ENCODE measurements at regions not wholly inside any gene's neighbourhood (a gene's known extent, or its start where the extent isn't known, plus 50 kb on each side); places are given as distances from the start of the nearest gene placed in this dataset.

DNA sequence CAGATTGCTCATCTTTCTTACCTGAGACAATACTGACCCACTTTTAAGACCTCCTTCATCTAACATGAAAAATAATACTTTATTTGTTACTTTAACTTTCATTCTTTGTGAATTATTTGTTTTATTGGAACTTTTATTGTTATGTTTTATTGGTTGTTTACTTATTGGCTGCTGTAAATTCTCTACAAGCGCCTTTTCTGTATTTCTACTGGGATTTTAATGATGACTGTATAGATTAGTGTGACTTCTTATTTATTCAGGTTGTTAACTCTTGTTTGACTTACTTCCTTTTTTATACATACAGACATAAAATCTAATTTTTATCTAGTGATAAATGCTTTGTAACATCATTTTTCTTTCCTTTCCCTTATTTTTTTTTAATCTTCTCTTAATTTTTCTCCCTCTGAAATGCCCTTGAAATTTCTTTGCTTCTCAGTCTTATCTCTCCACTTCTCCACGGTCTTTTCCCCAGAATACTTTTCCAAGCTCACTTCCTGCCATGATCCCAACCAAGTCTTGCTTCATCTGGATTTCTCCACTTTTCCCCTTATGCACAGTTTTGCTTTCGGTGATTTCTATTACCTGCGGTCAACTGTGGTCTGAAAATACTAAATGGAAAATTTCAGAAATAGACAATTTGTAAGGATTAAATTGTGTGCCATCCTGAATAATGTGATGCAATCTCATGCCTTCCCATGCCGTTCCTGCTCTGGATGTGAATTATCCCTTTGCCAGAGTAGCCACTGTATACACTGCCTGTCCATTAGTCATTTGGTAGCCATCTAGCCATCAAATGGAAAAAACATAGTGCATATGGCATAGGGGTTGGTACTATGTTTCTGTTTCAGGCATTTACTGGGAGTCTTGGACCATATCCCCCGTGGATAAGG, 265.9 kb downstream of the PRL start:
- H3K36me3 ChIP-seq (ENCODE audit: control insufficient read depth, insufficient read depth, low read length) = no peaks in the 10 kb centered on the region
- CTCF ChIA-PET = no interaction called here
- H3K27me3 ChIP-seq (ENCODE audit: control insufficient read depth, insufficient read depth, low read length) = no peaks in the 10 kb centered on the region; the same call in 1 of the 2 replicates
- DNase-seq (ENCODE audit: low read depth) = no peak
- TF ChIP-seq, protein P1, sequence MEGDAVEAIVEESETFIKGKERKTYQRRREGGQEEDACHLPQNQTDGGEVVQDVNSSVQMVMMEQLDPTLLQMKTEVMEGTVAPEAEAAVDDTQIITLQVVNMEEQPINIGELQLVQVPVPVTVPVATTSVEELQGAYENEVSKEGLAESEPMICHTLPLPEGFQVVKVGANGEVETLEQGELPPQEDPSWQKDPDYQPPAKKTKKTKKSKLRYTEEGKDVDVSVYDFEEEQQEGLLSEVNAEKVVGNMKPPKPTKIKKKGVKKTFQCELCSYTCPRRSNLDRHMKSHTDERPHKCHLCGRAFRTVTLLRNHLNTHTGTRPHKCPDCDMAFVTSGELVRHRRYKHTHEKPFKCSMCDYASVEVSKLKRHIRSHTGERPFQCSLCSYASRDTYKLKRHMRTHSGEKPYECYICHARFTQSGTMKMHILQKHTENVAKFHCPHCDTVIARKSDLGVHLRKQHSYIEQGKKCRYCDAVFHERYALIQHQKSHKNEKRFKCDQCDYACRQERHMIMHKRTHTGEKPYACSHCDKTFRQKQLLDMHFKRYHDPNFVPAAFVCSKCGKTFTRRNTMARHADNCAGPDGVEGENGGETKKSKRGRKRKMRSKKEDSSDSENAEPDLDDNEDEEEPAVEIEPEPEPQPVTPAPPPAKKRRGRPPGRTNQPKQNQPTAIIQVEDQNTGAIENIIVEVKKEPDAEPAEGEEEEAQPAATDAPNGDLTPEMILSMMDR (IDR thresholded peaks at IDR 0.05; ENCODE audit: insufficient read depth, low read depth, low read length) = no peak
- POLR2A ChIA-PET = no interaction called here
- H3K4me3 ChIP-seq (ENCODE audit: low read depth, low read length) = no peak overlapping the region

DNA sequence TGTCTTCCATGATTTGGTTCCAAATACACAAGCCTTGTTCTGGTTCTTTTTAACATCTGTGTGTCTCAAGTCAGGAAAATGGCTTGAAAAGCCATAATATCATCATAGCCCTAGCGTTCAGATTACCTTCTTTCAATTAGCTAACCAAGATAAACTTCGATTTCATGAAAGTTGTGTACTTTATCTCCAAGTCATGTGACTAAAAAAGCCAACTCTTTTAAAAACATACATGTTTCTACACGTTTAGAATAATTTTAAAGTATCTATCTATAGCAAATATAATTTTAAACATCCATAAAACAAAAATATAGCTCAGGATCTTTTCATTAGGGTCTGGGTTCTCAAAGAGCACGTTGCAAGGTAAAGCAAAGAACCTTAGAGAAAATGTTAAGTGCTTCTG, 261.1 kb downstream of the PRL start:
- Histone ChIP-seq H3K36me3 (ENCODE audit: control insufficient read depth, insufficient read depth, low read length) (no peaks in the 10 kb centered on the region), H3K27me3 (ENCODE audit: control insufficient read depth, insufficient read depth, low read length) (no peaks in the 10 kb centered on the region; the same call in 1 of the 2 replicates), H3K4me3 (ENCODE audit: low read depth, low read length) (no peak overlapping the region)
- ChIA-PET CTCF (no interaction called here), POLR2A (no interaction called here)
- no peak for DNase-seq (ENCODE audit: low read depth)
- TF ChIP-seq, protein P1 (IDR thresholded peaks at IDR 0.05; ENCODE audit: insufficient read depth, low read depth, low read length) = no peak

DNA sequence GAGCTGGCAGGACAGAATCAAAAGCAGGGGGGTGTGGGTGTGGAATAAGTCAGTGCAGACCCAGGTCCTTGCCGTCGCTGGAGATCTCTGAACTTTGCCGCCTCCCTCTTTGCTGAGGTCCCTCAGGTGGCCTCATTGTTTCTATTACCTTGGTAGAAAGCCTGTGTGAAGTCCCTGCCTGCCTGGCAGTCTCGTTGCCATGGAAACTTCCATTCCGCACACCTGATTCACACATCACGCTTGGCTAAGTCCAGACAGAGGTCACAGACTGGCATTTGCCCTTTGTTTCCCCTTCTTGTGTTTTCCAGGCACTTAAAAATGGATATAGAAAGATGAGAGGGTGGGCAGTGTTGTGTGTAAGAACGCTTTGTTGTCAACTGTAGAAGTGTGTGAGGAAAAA, 260.6 kb downstream of the PRL start:
- TF ChIP-seq, protein P1 (IDR thresholded peaks at IDR 0.05; ENCODE audit: insufficient read depth, low read depth, low read length) = no peak
- Histone ChIP-seq H3K36me3 (ENCODE audit: control insufficient read depth, insufficient read depth, low read length) (no peaks in the 10 kb centered on the region), H3K27me3 (ENCODE audit: control insufficient read depth, insufficient read depth, low read length) (no peaks in the 10 kb centered on the region; the same call in 1 of the 2 replicates), H3K4me3 (ENCODE audit: low read depth, low read length) (no peak overlapping the region)
- POLR2A ChIA-PET = no interaction called here
- DNase-seq (ENCODE audit: low read depth) = no peak
- CTCF ChIA-PET = no interaction called here

DNA sequence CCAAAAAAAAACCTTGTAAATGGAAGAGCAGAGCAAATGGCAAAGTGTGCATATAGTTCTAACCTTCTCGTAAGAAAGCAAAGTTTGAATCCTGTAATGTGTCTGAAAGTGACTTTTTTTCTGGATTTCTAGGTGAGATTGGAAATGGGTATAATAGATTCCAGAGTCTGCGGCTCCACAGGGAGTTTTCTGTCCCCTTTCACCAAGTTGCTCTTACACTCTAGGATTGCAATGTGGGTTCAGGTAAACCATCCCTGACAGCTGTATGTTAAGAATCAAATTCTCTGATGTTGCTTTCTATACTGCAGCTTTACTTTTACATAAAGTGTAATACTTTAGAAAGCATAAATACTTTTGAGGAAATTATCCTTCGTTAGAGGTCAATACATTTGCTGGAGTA, 260.1 kb downstream of the PRL start:
- ChIA-PET POLR2A (no interaction called here), CTCF (no interaction called here)
- TF ChIP-seq, protein P1 (IDR thresholded peaks at IDR 0.05; ENCODE audit: insufficient read depth, low read depth, low read length) = no peak
- Histone ChIP-seq H3K36me3 (ENCODE audit: control insufficient read depth, insufficient read depth, low read length) (no peaks in the 10 kb centered on the region), H3K4me3 (ENCODE audit: low read depth, low read length) (no peak overlapping the region), H3K27me3 (ENCODE audit: control insufficient read depth, insufficient read depth, low read length) (no peaks in the 10 kb centered on the region; the same call in 1 of the 2 replicates)
- no peak for DNase-seq (ENCODE audit: low read depth)

DNA sequence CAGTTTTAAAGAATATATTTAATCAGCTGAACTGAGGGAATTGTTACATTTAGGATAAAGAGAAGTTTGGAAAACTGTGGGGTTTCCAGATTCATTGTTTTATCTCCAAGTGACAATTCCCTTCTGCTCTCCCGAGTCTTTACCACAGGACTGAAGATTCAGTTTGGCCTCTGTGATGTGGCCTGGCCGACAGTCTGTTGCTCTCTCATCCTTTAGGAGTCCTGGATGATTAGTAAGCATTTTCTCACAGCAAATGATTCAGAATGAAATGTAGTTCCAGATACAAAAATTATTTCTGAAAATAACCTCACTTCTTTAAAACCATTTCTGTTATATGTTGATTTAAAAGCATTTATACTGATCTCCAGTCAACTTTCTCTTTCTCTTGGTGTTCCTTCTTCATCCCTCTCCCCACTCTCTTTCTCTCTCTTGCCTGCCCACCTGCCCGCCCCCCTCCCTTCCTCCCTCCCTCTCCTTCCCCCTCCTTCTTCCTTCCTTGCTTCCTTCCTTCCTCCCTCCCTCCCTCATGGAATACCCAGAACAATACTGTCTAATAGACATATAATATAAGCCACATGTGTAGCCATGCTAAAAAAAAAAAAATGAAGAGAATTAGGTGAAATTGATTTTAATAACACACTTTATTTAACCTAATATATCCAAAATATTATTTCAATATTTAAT, 254.9 kb downstream of the PRL start:
- TF ChIP-seq, protein P1 (IDR thresholded peaks at IDR 0.05; ENCODE audit: insufficient read depth, low read depth, low read length) = no peak
- no peak overlapping the region for H3K4me3 ChIP-seq (ENCODE audit: low read depth, low read length)
- H3K36me3 ChIP-seq (ENCODE audit: control insufficient read depth, insufficient read depth, low read length) = no peaks in the 10 kb centered on the region
- DNase-seq (ENCODE audit: low read depth) = no peak
- CTCF ChIA-PET = no interaction called here
- no peaks in the 10 kb centered on the region for H3K27me3 ChIP-seq (ENCODE audit: control insufficient read depth, insufficient read depth, low read length)
- POLR2A ChIA-PET = no interaction called here
